Tibial nerve (tissue), 4 donors: ENCODE measurements at regions not wholly inside any gene's neighbourhood (a gene's known extent, or its start where the extent isn't known, plus 50 kb on each side); places are given as distances from the start of the nearest gene placed in this dataset.

Source experiments
- CTCF ChIP-seq, 5 experiments: fragments of 200-600 bp in 3 of 5; fragments of 450-650 bp in 2 of 5; sonication (generic) in 3 of 5; IDR thresholded peaks; one replicate each; pipeline ENCODE4 v1.5.1; 2016 to 2019; ENCODE audit warnings: antibody characterized with exemption in 5 of 5, mild to moderate bottlenecking in 3 of 5, moderate library complexity in 2 of 5
- EP300 ChIP-seq, 2 donors: sonication (generic); formaldehyde crosslinking; IDR thresholded peaks; one replicate each; pipeline ENCODE4 v1.6.1; 2017; ENCODE audit warnings: antibody characterized with exemption in 2 of 2, mild to moderate bottlenecking in 1 of 2
- POLR2A ChIP-seq, 2 donors: fragments of 450-650 bp; IDR thresholded peaks; one replicate each; pipeline ENCODE4 v1.6.1; 2017; ENCODE audit warnings: antibody characterized with exemption in 2 of 2, mild to moderate bottlenecking in 2 of 2, moderate library complexity in 2 of 2

DNA sequence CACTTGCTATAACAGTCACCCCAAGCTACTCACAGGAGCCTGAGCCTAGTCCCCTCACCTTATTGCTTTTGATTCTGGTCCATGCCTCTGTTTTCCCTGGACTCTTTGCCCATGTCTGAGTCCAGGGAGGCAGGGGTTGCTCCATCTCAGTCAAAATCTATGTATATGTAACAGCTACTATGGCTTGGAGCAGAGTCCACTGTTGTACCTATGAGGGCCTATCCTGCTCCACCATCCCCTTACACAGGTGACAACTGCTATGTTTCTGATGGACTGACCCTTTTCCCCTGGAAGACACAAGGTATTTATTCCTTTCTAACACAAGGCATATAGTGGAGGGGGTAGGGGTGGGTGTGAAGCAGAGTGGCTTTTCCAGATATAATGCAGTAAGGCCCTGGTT, 119.6 kb downstream of the VPREB1 start:
- TF ChIP-seq CTCF (IDR thresholded peaks at IDR 0.05) (no peak), POLR2A (IDR thresholded peaks at IDR 0.05) (no peak), EP300 (IDR thresholded peaks at IDR 0.05) (no peak)
